Fibroblast of the aortic adventitia (primary cell): ENCODE measurements at regions not wholly inside any gene's neighbourhood (a gene's known extent, or its start where the extent isn't known, plus 50 kb on each side); places are given as distances from the start of the nearest gene placed in this dataset.

Experiments
- DNase-seq: peaks from one replicate; pipeline ENCODE4 v3.0.0-alpha.2; 2010; ENCODE audit warnings: low read depth
- H3K4me3 ChIP-seq: 2 replicates; pipeline ENCODE4 v1.5.1; 2011; ENCODE audit warnings: low read depth, mild to moderate bottlenecking, control low read depth, low read length, moderate library complexity
- TF ChIP-seq, protein P1 (sequence below): IDR thresholded peaks from 2 replicates; pipeline ENCODE4 v1.5.1; 2011; ENCODE audit warnings: mild to moderate bottlenecking, low read length, control low read depth, inconsistent platforms; ENCODE audit not compliant: insufficient read depth

- H3K4me3 ChIP-seq: no peak overlapping the region
- no peak for DNase-seq
- TF ChIP-seq, protein P1, sequence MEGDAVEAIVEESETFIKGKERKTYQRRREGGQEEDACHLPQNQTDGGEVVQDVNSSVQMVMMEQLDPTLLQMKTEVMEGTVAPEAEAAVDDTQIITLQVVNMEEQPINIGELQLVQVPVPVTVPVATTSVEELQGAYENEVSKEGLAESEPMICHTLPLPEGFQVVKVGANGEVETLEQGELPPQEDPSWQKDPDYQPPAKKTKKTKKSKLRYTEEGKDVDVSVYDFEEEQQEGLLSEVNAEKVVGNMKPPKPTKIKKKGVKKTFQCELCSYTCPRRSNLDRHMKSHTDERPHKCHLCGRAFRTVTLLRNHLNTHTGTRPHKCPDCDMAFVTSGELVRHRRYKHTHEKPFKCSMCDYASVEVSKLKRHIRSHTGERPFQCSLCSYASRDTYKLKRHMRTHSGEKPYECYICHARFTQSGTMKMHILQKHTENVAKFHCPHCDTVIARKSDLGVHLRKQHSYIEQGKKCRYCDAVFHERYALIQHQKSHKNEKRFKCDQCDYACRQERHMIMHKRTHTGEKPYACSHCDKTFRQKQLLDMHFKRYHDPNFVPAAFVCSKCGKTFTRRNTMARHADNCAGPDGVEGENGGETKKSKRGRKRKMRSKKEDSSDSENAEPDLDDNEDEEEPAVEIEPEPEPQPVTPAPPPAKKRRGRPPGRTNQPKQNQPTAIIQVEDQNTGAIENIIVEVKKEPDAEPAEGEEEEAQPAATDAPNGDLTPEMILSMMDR: no peak
These were observed 172.8 kb downstream of the BCL11B start for GRCh38 chr14:99099051-99099787.

- TF ChIP-seq, protein P1: no peak
- no peak for DNase-seq
- H3K4me3 ChIP-seq: no peak overlapping the region
These were observed 171.3 kb downstream of the BCL11B start for GRCh38 chr14:99100497-99101270.

DNA sequence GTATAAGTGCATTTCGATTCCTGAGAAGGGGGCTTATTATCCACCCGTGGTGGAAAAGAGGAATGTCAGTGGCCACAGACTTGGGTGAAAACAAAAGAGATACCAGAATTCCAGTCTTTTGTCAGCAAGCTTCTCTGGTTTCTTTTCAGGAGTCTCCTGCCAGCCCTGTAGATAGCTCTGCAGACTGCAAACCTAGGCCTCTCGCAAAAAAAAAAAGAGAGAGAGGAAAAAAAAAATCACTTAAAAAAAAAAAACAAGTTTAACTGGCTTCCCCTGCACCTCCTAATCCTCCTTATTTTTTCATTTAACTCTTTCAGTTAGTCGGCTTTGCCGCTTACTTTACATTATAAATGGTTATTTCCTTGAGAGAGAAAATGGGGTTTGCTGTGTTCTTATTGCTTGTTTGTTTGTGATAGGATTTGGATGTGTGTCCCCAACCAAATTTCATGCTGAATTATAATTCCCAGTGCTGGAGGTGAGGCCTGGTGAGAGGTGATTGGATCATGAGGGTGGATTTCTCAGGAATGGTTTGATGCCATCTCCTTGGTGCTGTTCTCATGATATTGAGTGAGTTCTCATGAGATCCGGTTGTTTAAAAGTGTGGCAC is 170.0 kb downstream of the BCL11B start:
- H3K4me3 ChIP-seq: no peak overlapping the region
- TF ChIP-seq, protein P1: no peak
- no peak for DNase-seq

DNA sequence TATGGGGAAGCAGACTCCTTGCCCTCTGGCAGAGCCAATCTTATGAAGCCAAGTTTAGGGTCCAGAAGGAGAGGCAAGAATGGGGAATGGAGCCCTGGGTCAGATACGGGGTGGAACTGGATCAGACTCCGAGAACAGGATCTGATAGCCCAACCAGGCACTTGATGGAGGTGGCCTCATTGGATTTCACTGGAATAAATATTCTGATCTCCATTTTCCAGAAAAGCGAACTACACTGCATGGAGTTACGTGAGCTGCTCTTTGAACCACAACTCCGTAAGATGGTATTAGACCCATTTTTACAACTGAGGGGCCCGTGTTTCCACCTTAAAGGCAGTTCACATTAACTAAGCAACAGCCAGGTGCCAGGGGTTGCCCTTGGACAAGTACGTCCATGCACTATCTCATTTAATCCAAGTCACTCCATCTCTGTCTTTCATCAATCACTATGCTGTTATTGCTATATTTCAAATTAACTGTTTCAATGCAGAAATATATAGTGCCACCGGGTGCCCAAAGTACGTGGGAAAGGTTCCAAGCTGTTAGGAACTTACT is 155.2 kb downstream of the BCL11B start:
- no peak overlapping the region for H3K4me3 ChIP-seq
- DNase-seq: no peak
- TF ChIP-seq, protein P1: no peak

GRCh38 chr14:99117671-99118045 is 154.3 kb downstream of the BCL11B start:
- DNase-seq: no peak
- TF ChIP-seq, protein P1: no peak
- H3K4me3 ChIP-seq: no peak overlapping the region

- H3K4me3 ChIP-seq: no peak overlapping the region
- TF ChIP-seq, protein P1: no peak
- no peak for DNase-seq
These were observed 153.8 kb downstream of the BCL11B start for GRCh38 chr14:99118046-99118721.
